BLaER1 (cell line): ENCODE measurements at regions not wholly inside any gene's neighbourhood (a gene's known extent, or its start where the extent isn't known, plus 50 kb on each side); places are given as distances from the start of the nearest gene placed in this dataset.

Experiments used
- H3K27ac ChIP-seq: shearing (Covaris generic); formaldehyde crosslinking; 2 replicates; pipeline ENCODE4 v1.8.1; 2022
- H3K27me3 ChIP-seq: shearing (Covaris generic); formaldehyde crosslinking; 2 replicates; pipeline ENCODE4 v1.8.1; 2022
- H3K36me3 ChIP-seq: shearing (Covaris generic); formaldehyde crosslinking; 2 replicates; pipeline ENCODE4 v1.8.1; 2022
- H3K4me1 ChIP-seq: shearing (Covaris generic); formaldehyde crosslinking; 2 replicates; pipeline ENCODE4 v1.8.1; 2022
- H3K4me2 ChIP-seq: shearing (Covaris generic); formaldehyde crosslinking; 2 replicates; pipeline ENCODE4 v1.8.1; 2022
- H3K4me3 ChIP-seq: shearing (Covaris generic); formaldehyde crosslinking; 2 replicates; pipeline ENCODE4 v1.8.1; 2022
- H3K9ac ChIP-seq: shearing (Covaris generic); formaldehyde crosslinking; 2 replicates; pipeline ENCODE4 v1.8.1; 2022
- H3K9me3 ChIP-seq: shearing (Covaris generic); formaldehyde crosslinking; 2 replicates; pipeline ENCODE4 v1.8.1; 2022
- H4K20me1 ChIP-seq: shearing (Covaris generic); formaldehyde crosslinking; 2 replicates; pipeline ENCODE4 v1.8.1; 2022
- Cebpa-rat ChIP-seq: shearing (Covaris generic); IDR thresholded peaks from 2 replicates; pipeline ENCODE4 v1.8.1; 2022

- H3K4me3 ChIP-seq = no peak overlapping the region
- TF ChIP-seq Cebpa-rat = no peak
- no peak overlapping the region for H3K9ac ChIP-seq
- no peaks in the 10 kb centered on the region for H3K27me3 ChIP-seq
- no peak overlapping the region for H3K27ac ChIP-seq
- H3K4me1 ChIP-seq = no peaks in the 10 kb centered on the region
- no peak overlapping the region for H3K4me2 ChIP-seq
- no peaks in the 10 kb centered on the region for H3K36me3 ChIP-seq
- H3K9me3 ChIP-seq = no peaks in the 10 kb centered on the region
- no peaks in the 10 kb centered on the region for H4K20me1 ChIP-seq
Observed at GRCh38 chr3:104447681-104448080, 919.0 kb upstream of the ALCAM start.

GRCh38 chr3:104452697-104453096 lies 914.0 kb upstream of the ALCAM start:
- no peak for TF ChIP-seq Cebpa-rat

GRCh38 chr3:104458657-104459056 lies 908.1 kb upstream of the ALCAM start:
- no peak for TF ChIP-seq Cebpa-rat
- Histone ChIP-seq H3K4me3 (no peak overlapping the region), H4K20me1 (no peaks in the 10 kb centered on the region), H3K27me3 (no peaks in the 10 kb centered on the region), H3K4me1 (no peaks in the 10 kb centered on the region), H3K4me2 (no peak overlapping the region), H3K27ac (no peak overlapping the region), H3K9me3 (no peaks in the 10 kb centered on the region), H3K9ac (no peak overlapping the region), H3K36me3 (no peaks in the 10 kb centered on the region)

More at GRCh38 chr3:104452697-104453096, 914.0 kb upstream of the ALCAM start:
- H3K27me3 ChIP-seq = no peaks in the 10 kb centered on the region
- no peaks in the 10 kb centered on the region for H3K36me3 ChIP-seq
- H3K9ac ChIP-seq = no peak overlapping the region
- no peaks in the 10 kb centered on the region for H3K9me3 ChIP-seq
- no peak overlapping the region for H3K4me3 ChIP-seq
- H4K20me1 ChIP-seq = no peaks in the 10 kb centered on the region
- no peak overlapping the region for H3K27ac ChIP-seq
- no peak overlapping the region for H3K4me2 ChIP-seq
- H3K4me1 ChIP-seq = no peaks in the 10 kb centered on the region

GRCh38 chr3:104460477-104461406 lies 906.0 kb upstream of the ALCAM start:
- Histone ChIP-seq H3K27me3 (no peaks in the 10 kb centered on the region), H3K9me3 (no peaks in the 10 kb centered on the region), H3K4me1 (no peaks in the 10 kb centered on the region), H3K27ac (no peak overlapping the region), H3K36me3 (no peaks in the 10 kb centered on the region), H4K20me1 (no peaks in the 10 kb centered on the region), H3K4me3 (no peak overlapping the region), H3K4me2 (no peak overlapping the region), H3K9ac (no peak overlapping the region)
- TF ChIP-seq Cebpa-rat = no peak

- Histone ChIP-seq H3K27ac (no peak overlapping the region), H3K9me3 (no peaks in the 10 kb centered on the region), H3K9ac (no peak overlapping the region), H3K27me3 (no peaks in the 10 kb centered on the region), H3K4me1 (no peaks in the 10 kb centered on the region), H3K4me2 (no peak overlapping the region), H3K36me3 (no peaks in the 10 kb centered on the region), H3K4me3 (no peak overlapping the region), H4K20me1 (no peaks in the 10 kb centered on the region)
- no peak for TF ChIP-seq Cebpa-rat
Observed at GRCh38 chr3:104461431-104461830, 905.3 kb upstream of the ALCAM start.

- Histone ChIP-seq H3K27ac (no peak overlapping the region), H3K4me1 (no peaks in the 10 kb centered on the region), H3K27me3 (no peaks in the 10 kb centered on the region), H3K36me3 (no peaks in the 10 kb centered on the region), H3K9ac (no peak overlapping the region), H3K9me3 (peaks cover 37% of the 10 kb centered on the region), H3K4me3 (no peak overlapping the region), H3K4me2 (no peak overlapping the region), H4K20me1 (no peaks in the 10 kb centered on the region)
- TF ChIP-seq Cebpa-rat = no peak
Observed at GRCh38 chr3:104472221-104472620, 894.5 kb upstream of the ALCAM start.

- Histone ChIP-seq H3K9me3 (peaks cover 33% of the 10 kb centered on the region), H3K4me1 (no peaks in the 10 kb centered on the region), H3K27ac (no peak overlapping the region), H3K9ac (no peak overlapping the region), H4K20me1 (no peaks in the 10 kb centered on the region), H3K4me3 (no peak overlapping the region), H3K27me3 (no peaks in the 10 kb centered on the region), H3K4me2 (no peak overlapping the region), H3K36me3 (no peaks in the 10 kb centered on the region)
- no peak for TF ChIP-seq Cebpa-rat
Observed at GRCh38 chr3:104474011-104474410, 892.7 kb upstream of the ALCAM start.

GRCh38 chr3:104503022-104503421 lies 863.7 kb upstream of the ALCAM start:
- Histone ChIP-seq H3K9ac (no peak overlapping the region), H3K27me3 (no peaks in the 10 kb centered on the region), H3K4me3 (no peak overlapping the region), H3K4me2 (no peak overlapping the region), H3K9me3 (peaks cover 12% of the 10 kb centered on the region), H4K20me1 (no peaks in the 10 kb centered on the region), H3K36me3 (no peaks in the 10 kb centered on the region), H3K4me1 (peaks cover 8% of the 10 kb centered on the region), H3K27ac (no peak overlapping the region)
- no peak for TF ChIP-seq Cebpa-rat

GRCh38 chr3:104510131-104510849 lies 856.4 kb upstream of the ALCAM start:
- peaks cover 19% of the 10 kb centered on the region for H3K9me3 ChIP-seq
- peaks cover 8% of the 10 kb centered on the region for H3K4me1 ChIP-seq
- H3K27me3 ChIP-seq = no peaks in the 10 kb centered on the region
- H3K4me2 ChIP-seq = no peak overlapping the region
- no peaks in the 10 kb centered on the region for H4K20me1 ChIP-seq
- TF ChIP-seq Cebpa-rat = no peak
- H3K36me3 ChIP-seq = peaks cover 7% of the 10 kb centered on the region; the same call in 1 of the 2 replicates
- no peak overlapping the region for H3K4me3 ChIP-seq
- H3K27ac ChIP-seq = no peak overlapping the region
- no peak overlapping the region for H3K9ac ChIP-seq

GRCh38 chr3:104514371-104514770 lies 852.3 kb upstream of the ALCAM start:
- TF ChIP-seq Cebpa-rat = no peak
- H3K4me3 ChIP-seq = no peak overlapping the region
- H3K36me3 ChIP-seq = peaks cover 7% of the 10 kb centered on the region; the same call in 1 of the 2 replicates
- H3K27ac ChIP-seq = no peak overlapping the region
- no peaks in the 10 kb centered on the region for H4K20me1 ChIP-seq
- H3K4me2 ChIP-seq = no peak overlapping the region
- no peaks in the 10 kb centered on the region for H3K27me3 ChIP-seq
- H3K9me3 ChIP-seq = peaks cover 19% of the 10 kb centered on the region
- peaks cover under 1% of the 10 kb centered on the region; the same call in 1 of the 2 replicates for H3K4me1 ChIP-seq
- no peak overlapping the region for H3K9ac ChIP-seq
